Right lobe of liver (tissue), 4 donors: ENCODE measurements at regions not wholly inside any gene's neighbourhood (a gene's known extent, or its start where the extent isn't known, plus 50 kb on each side); places are given as distances from the start of the nearest gene placed in this dataset.

Experiments
- POLR2A ChIP-seq: fragments of 450-650 bp; IDR thresholded peaks from one replicate; pipeline ENCODE4 v1.6.1; 2017; ENCODE audit warnings: antibody characterized with exemption, mild to moderate bottlenecking
- TF ChIP-seq, protein P1 (sequence below), 4 donors: fragments of 200-600 bp in 3 of 4; fragments of 450-650 bp in 1 of 4; IDR thresholded peaks; one replicate each; pipeline versions ENCODE4 v1.5.1 to v1.8.0; 2016 to 2022; ENCODE audit warnings: antibody characterized with exemption in 4 of 4, mild to moderate bottlenecking in 2 of 4
- donor health status: DM: no; HTN: no; CAD: no.
- donor health status: DM: no; HTN: no; CAD: no.
- donor health status: DM: no; HTN: yes; CAD: no.

DNA sequence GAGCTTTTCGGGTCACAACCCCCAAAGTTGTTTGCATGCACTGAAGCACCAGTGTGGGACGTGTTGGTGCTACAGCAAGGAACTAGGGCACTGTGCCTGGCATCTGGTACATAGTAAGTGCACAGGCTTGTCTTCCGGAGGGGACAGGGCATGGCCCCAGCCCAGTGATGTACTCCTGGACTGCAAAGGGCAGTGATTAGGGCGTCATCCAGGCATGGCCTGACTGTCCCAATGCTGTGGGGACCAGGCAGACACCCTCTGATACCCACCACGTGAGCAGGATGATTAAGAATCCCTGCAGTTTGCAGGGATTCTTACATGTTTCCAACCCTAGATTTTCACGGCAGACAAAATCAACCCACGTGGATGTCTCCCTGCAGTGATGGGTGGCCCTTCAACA, 50.0 kb upstream of the RFPL3 start:
- TF ChIP-seq, protein P1, sequence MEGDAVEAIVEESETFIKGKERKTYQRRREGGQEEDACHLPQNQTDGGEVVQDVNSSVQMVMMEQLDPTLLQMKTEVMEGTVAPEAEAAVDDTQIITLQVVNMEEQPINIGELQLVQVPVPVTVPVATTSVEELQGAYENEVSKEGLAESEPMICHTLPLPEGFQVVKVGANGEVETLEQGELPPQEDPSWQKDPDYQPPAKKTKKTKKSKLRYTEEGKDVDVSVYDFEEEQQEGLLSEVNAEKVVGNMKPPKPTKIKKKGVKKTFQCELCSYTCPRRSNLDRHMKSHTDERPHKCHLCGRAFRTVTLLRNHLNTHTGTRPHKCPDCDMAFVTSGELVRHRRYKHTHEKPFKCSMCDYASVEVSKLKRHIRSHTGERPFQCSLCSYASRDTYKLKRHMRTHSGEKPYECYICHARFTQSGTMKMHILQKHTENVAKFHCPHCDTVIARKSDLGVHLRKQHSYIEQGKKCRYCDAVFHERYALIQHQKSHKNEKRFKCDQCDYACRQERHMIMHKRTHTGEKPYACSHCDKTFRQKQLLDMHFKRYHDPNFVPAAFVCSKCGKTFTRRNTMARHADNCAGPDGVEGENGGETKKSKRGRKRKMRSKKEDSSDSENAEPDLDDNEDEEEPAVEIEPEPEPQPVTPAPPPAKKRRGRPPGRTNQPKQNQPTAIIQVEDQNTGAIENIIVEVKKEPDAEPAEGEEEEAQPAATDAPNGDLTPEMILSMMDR (IDR thresholded peaks at IDR 0.05) = no peak
- no peak for TF ChIP-seq POLR2A
